ENCODE measurements at regions not wholly inside any gene's neighbourhood (a gene's known extent, or its start where the extent isn't known, plus 50 kb on each side); places are given as distances from the start of the nearest gene placed in this dataset.

- DNase-seq: no peak
- no peak overlapping the region for H3K27ac ChIP-seq (ENCODE audit: low read depth in 2 of 2, low read length in 1 of 2)
- CTCF ChIA-PET: interaction anchor here (1.0 to 1.5 kb wide), 3 partner anchors 82 to 280 kb away, joined by 3 read pairs; no protein-coding TSS in a partner anchor
- no peak overlapping the region for H2AFZ ChIP-seq (ENCODE audit: low read depth)
- no peaks in the 10 kb centered on the region for H3K9me2 ChIP-seq
- no peak overlapping the region for H3K4me2 ChIP-seq
- no peaks in the 10 kb centered on the region for H3K9me3 ChIP-seq
- no peaks in the 10 kb centered on the region for H3K36me3 ChIP-seq (replicated peaks in 1 of 2; ENCODE audit: control insufficient read depth in 1 of 2, insufficient read depth in 2 of 2, low read length in 1 of 2)
- TF ChIP-seq RCOR1 (IDR thresholded peaks at IDR 0.05; ENCODE audit: low read length) (no peak), NRF1 (IDR thresholded peaks at IDR 0.05; ENCODE audit: low read depth, low read length) (no peak), EP300 (IDR thresholded peaks at IDR 0.05; ENCODE audit: borderline replicate concordance in 1 of 2, low read depth in 1 of 2, low read length in 1 of 2) (no peak), RXRA (IDR thresholded peaks at IDR 0.05; ENCODE audit: borderline replicate concordance, low read depth) (no peak), CHD2 (IDR thresholded peaks at IDR 0.05; ENCODE audit: low read length, partially characterized antibody) (no peak), IRF3 (IDR thresholded peaks at IDR 0.05; ENCODE audit: low read depth, low read length) (no peak), FOSL2 (IDR thresholded peaks at IDR 0.05; ENCODE audit: borderline replicate concordance, low read depth) (no peak), EZH2phosphoT487 (IDR thresholded peaks at IDR 0.05; ENCODE audit: borderline replicate concordance, low read depth) (no peak), GATA2 (CRISPR knock-in tag; IDR thresholded peaks at IDR 0.05) (no peak), TCF12 (IDR thresholded peaks at IDR 0.05) (no peak), ZBTB33 (IDR thresholded peaks at IDR 0.05; ENCODE audit: borderline replicate concordance, low read depth) (no peak), MAX (IDR thresholded peaks at IDR 0.05; ENCODE audit: low read depth) (no peak), JUND (IDR thresholded peaks at IDR 0.05) (no peak), POLR2AphosphoS5 (IDR thresholded peaks at IDR 0.05; ENCODE audit: low read depth, low read length) (no peak), CTCF (IDR thresholded peaks at IDR 0.05) (no peak), SMC3 (IDR thresholded peaks at IDR 0.05; ENCODE audit: low read depth, low read length) (no peak)
- POLR2A ChIA-PET: no interaction called here
- no peaks in the 10 kb centered on the region for H3K79me2 ChIP-seq (ENCODE audit: insufficient read depth)
- H3K27me3 ChIP-seq (ENCODE audit: insufficient read depth): no peaks in the 10 kb centered on the region
- 87% methylated on average over 4 of the region's 4 CpGs for WGBS (ENCODE audit: low lambda C conversion rate)
- H3K4me3 ChIP-seq (ENCODE audit: low read depth in 2 of 2, low read length in 1 of 2): no peak overlapping the region
- no peaks in the 10 kb centered on the region; a peak in 1 of 4 replicates for H3K4me1 ChIP-seq (ENCODE audit: control insufficient read depth in 1 of 2, insufficient read depth in 2 of 2, low read depth in 1 of 2, low read length in 1 of 2)
- no peak overlapping the region for H3K9ac ChIP-seq
- no peaks in the 10 kb centered on the region for H3F3A ChIP-seq (replicated peaks; ENCODE audit: insufficient read depth)
- no peaks in the 10 kb centered on the region for H4K20me1 ChIP-seq (ENCODE audit: insufficient read depth)
Observed at GRCh38 chr3:168161696-168162095, 66.0 kb upstream of the GOLIM4 start.

Data from SK-N-SH (cell line).